GM23338 (cell line): ENCODE measurements at regions not wholly inside any gene's neighbourhood (a gene's known extent, or its start where the extent isn't known, plus 50 kb on each side); places are given as distances from the start of the nearest gene placed in this dataset.

Experiments
- ATAC-seq: fragments of 200-7000 bp; cut with Tn5 transposase; 3 replicates; pipeline ENCODE4 v1.9.1; 2020
- DNase-seq: peaks from one replicate; pipeline ENCODE4 v3.0.0-alpha.2; 2015; ENCODE audit warnings: low spot score
- H2AFZ ChIP-seq: fragments of 200-600 bp; sonication (generic); 2 replicates; pipeline ENCODE4 v1.8.0; 2016; ENCODE audit warnings: antibody characterized with exemption, mild to moderate bottlenecking, moderate library complexity
- H3F3A ChIP-seq: fragments of 200-600 bp; sonication (generic); replicated peaks from 2 replicates; pipeline ENCODE4 v1.8.0; 2017; ENCODE audit warnings: antibody characterized with exemption, mixed run types, low read depth
- H3K27ac ChIP-seq: fragments of 200-600 bp; sonication (generic); 2 replicates; pipeline ENCODE4 v1.6.1; 2016; ENCODE audit warnings: low read depth
- H3K27me3 ChIP-seq: fragments of 200-600 bp; sonication (generic); 2 replicates; pipeline ENCODE4 v1.8.0; 2016; ENCODE audit warnings: mild to moderate bottlenecking, mixed run types, moderate library complexity; ENCODE audit not compliant: insufficient read depth
- H3K36me3 ChIP-seq: fragments of 200-600 bp; sonication (generic); 2 replicates; pipeline ENCODE4 v1.8.0; 2016; ENCODE audit warnings: mild to moderate bottlenecking; ENCODE audit not compliant: insufficient read depth
- H3K4me1 ChIP-seq: fragments of 200-600 bp; sonication (generic); 2 replicates; pipeline ENCODE4 v1.8.0; 2016; ENCODE audit warnings: mild to moderate bottlenecking, moderate library complexity; ENCODE audit not compliant: insufficient read depth
- H3K4me2 ChIP-seq: fragments of 200-600 bp; sonication (generic); 2 replicates; pipeline ENCODE4 v1.7.1; 2017; ENCODE audit warnings: mixed run types
- H3K4me3 ChIP-seq: fragments of 200-600 bp; sonication (generic); 2 replicates; pipeline ENCODE4 v1.6.1; 2016; ENCODE audit warnings: mixed run types
- H3K79me2 ChIP-seq: fragments of 200-600 bp; sonication (generic); replicated peaks from 2 replicates; pipeline ENCODE4 v1.8.0; 2017; ENCODE audit warnings: mild to moderate bottlenecking; ENCODE audit not compliant: insufficient read depth
- H3K9me2 ChIP-seq: fragments of 200-600 bp; sonication (generic); 2 replicates; pipeline ENCODE4 v1.8.0; 2017; ENCODE audit not compliant: insufficient read depth
- H4K20me1 ChIP-seq: fragments of 200-600 bp; sonication (generic); replicated peaks from 2 replicates; pipeline ENCODE4 v1.8.0; 2017; ENCODE audit warnings: mild to moderate bottlenecking; ENCODE audit not compliant: insufficient read depth
- H3K27ac Mint-ChIP-seq: 2 replicates; pipeline ENCODE4 v1.8.0; 2020; ENCODE audit warnings: inconsistent platforms, mild to moderate bottlenecking, moderate library complexity, mixed read lengths
- H3K27me3 Mint-ChIP-seq: 3 replicates; pipeline ENCODE4 v1.8.0; 2022; ENCODE audit warnings: low read depth, mild to moderate bottlenecking, moderate library complexity, mixed read lengths, inconsistent platforms; ENCODE audit not compliant: insufficient read depth, poor library complexity
- H3K36me3 Mint-ChIP-seq: 3 replicates; pipeline ENCODE4 v1.8.0; 2021; ENCODE audit warnings: low read depth, mild to moderate bottlenecking, inconsistent platforms, moderate library complexity, mixed read lengths
- H3K4me1 Mint-ChIP-seq: 3 replicates; pipeline ENCODE4 v1.8.0; 2020; ENCODE audit warnings: mild to moderate bottlenecking, inconsistent platforms, mixed read lengths
- H3K4me3 Mint-ChIP-seq: 3 replicates; pipeline ENCODE4 v1.8.0; 2021; ENCODE audit warnings: moderate library complexity, mild to moderate bottlenecking, inconsistent platforms, mixed read lengths
- H3K9me3 Mint-ChIP-seq: 3 replicates; pipeline ENCODE4 v1.8.0; 2020; ENCODE audit warnings: moderate library complexity, mild to moderate bottlenecking, inconsistent platforms, mixed read lengths
- EZH2phosphoT487 ChIP-seq: fragments of 200-600 bp; sonication (generic); IDR thresholded peaks from one replicate; pipeline ENCODE4 v1.8.1; 2018; ENCODE audit warnings: antibody characterized with exemption; ENCODE audit not compliant: unreplicated experiment
- JUNB ChIP-seq: IDR thresholded peaks from one replicate; pipeline ENCODE4 v1.6.1; 2016; ENCODE audit warnings: antibody characterized with exemption; ENCODE audit not compliant: unreplicated experiment
- POLR2AphosphoS5 ChIP-seq: IDR thresholded peaks from 2 replicates; pipeline ENCODE4 v1.6.1; 2016; ENCODE audit warnings: antibody characterized with exemption, low read depth
- REST ChIP-seq: IDR thresholded peaks from one replicate; pipeline ENCODE4 v1.6.1; 2018; ENCODE audit warnings: antibody characterized with exemption; ENCODE audit not compliant: unreplicated experiment
- STAT1 ChIP-seq: IDR thresholded peaks from one replicate; pipeline ENCODE4 v1.6.1; 2016; ENCODE audit warnings: antibody characterized with exemption; ENCODE audit not compliant: unreplicated experiment
- TF ChIP-seq, protein P1 (sequence below): fragments of 250-450 bp; sonication (Bioruptor Pico); IDR thresholded peaks from 2 replicates; pipeline ENCODE4 v1.5.0; 2020; ENCODE audit warnings: mild to moderate bottlenecking, moderate library complexity

DNA sequence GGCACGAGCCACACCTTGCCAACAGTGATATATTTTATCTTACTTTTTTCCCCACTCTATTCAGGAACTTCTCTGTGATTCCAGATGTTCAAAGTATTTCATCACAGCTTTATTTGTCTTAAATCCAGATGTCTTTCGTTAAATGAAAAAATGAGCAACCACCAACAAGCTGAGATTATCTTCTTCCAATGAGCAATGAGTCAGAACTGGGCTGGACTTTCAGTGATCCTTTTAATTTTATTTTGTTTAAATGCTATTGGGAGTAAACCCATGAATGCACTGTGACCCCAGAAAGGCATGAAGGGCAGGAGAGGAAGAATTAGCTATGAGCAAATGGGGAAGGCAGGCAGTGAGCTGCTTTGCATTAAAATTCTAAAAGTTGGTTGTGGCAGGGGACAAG lies 77.6 kb upstream of the IMMP2L start:
- H3K27me3 ChIP-seq, result peaks cover 64% of the 10 kb centered on the region
- no peak for DNase-seq
- no peaks in the 10 kb centered on the region for H3F3A ChIP-seq
- no peaks in the 10 kb centered on the region for H3K4me1 ChIP-seq
- H3K4me3 ChIP-seq, result no peak overlapping the region
- no peaks in the 10 kb centered on the region for H3K4me1 Mint-ChIP-seq
- H3K36me3 ChIP-seq, result no peaks in the 10 kb centered on the region
- no peak for TF ChIP-seq REST
- no peak for TF ChIP-seq JUNB
- TF ChIP-seq, protein P1, sequence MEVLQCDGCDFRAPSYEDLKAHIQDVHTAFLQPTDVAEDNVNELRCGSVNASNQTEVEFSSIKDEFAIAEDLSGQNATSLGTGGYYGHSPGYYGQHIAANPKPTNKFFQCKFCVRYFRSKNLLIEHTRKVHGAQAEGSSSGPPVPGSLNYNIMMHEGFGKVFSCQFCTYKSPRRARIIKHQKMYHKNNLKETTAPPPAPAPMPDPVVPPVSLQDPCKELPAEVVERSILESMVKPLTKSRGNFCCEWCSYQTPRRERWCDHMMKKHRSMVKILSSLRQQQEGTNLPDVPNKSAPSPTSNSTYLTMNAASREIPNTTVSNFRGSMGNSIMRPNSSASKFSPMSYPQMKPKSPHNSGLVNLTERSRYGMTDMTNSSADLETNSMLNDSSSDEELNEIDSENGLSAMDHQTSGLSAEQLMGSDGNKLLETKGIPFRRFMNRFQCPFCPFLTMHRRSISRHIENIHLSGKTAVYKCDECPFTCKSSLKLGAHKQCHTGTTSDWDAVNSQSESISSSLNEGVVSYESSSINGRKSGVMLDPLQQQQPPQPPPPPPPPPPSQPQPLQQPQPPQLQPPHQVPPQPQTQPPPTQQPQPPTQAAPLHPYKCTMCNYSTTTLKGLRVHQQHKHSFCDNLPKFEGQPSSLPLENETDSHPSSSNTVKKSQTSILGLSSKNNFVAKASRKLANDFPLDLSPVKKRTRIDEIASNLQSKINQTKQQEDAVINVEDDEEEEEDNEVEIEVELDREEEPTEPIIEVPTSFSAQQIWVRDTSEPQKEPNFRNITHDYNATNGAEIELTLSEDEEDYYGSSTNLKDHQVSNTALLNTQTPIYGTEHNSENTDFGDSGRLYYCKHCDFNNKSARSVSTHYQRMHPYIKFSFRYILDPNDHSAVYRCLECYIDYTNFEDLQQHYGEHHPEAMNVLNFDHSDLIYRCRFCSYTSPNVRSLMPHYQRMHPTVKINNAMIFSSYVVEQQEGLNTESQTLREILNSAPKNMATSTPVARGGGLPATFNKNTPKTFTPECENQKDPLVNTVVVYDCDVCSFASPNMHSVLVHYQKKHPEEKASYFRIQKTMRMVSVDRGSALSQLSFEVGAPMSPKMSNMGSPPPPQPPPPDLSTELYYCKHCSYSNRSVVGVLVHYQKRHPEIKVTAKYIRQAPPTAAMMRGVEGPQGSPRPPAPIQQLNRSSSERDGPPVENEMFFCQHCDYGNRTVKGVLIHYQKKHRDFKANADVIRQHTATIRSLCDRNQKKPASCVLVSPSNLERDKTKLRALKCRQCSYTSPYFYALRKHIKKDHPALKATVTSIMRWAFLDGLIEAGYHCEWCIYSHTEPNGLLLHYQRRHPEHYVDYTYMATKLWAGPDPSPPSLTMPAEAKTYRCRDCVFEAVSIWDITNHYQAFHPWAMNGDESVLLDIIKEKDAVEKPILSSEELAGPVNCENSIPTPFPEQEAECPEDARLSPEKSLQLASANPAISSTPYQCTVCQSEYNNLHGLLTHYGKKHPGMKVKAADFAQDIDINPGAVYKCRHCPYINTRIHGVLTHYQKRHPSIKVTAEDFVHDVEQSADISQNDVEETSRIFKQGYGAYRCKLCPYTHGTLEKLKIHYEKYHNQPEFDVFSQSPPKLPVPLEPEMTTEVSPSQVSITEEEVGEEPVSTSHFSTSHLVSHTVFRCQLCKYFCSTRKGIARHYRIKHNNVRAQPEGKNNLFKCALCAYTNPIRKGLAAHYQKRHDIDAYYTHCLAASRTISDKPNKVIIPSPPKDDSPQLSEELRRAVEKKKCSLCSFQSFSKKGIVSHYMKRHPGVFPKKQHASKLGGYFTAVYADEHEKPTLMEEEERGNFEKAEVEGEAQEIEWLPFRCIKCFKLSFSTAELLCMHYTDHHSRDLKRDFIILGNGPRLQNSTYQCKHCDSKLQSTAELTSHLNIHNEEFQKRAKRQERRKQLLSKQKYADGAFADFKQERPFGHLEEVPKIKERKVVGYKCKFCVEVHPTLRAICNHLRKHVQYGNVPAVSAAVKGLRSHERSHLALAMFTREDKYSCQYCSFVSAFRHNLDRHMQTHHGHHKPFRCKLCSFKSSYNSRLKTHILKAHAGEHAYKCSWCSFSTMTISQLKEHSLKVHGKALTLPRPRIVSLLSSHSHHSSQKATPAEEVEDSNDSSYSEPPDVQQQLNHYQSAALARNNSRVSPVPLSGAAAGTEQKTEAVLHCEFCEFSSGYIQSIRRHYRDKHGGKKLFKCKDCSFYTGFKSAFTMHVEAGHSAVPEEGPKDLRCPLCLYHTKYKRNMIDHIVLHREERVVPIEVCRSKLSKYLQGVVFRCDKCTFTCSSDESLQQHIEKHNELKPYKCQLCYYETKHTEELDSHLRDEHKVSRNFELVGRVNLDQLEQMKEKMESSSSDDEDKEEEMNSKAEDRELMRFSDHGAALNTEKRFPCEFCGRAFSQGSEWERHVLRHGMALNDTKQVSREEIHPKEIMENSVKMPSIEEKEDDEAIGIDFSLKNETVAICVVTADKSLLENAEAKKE (CRISPR knock-in tag), result no peak
- TF ChIP-seq POLR2AphosphoS5, result no peak
- TF ChIP-seq EZH2phosphoT487, result no peak
- no peak for TF ChIP-seq STAT1
- peaks cover 8% of the 10 kb centered on the region for H3K36me3 Mint-ChIP-seq
- peaks cover 36% of the 10 kb centered on the region for H3K27me3 Mint-ChIP-seq
- no peak overlapping the region for H3K27ac Mint-ChIP-seq
- no peaks in the 10 kb centered on the region for H3K79me2 ChIP-seq
- no peak overlapping the region for H3K27ac ChIP-seq
- no peak overlapping the region for H2AFZ ChIP-seq
- H3K4me3 Mint-ChIP-seq, result no peak overlapping the region
- H3K9me3 Mint-ChIP-seq, result peaks cover 5% of the 10 kb centered on the region; the same call in 2 of the 3 replicates
- H4K20me1 ChIP-seq, result no peaks in the 10 kb centered on the region
- ATAC-seq, result no peak
- H3K9me2 ChIP-seq, result no peaks in the 10 kb centered on the region
- H3K4me2 ChIP-seq, result no peak overlapping the region
